ENCODE measurements at regions not wholly inside any gene's neighbourhood (a gene's known extent, or its start where the extent isn't known, plus 50 kb on each side); places are given as distances from the start of the nearest gene placed in this dataset.

GRCh38 chr11:112589155-112589554, 328.5 kb upstream of the PLET1 start:
- no peak for DNase-seq (ENCODE audit: low read depth)

- no peak for DNase-seq (ENCODE audit: low read depth)
Measured at GRCh38 chr11:112590764-112591163, 330.1 kb upstream of the PLET1 start.

DNA sequence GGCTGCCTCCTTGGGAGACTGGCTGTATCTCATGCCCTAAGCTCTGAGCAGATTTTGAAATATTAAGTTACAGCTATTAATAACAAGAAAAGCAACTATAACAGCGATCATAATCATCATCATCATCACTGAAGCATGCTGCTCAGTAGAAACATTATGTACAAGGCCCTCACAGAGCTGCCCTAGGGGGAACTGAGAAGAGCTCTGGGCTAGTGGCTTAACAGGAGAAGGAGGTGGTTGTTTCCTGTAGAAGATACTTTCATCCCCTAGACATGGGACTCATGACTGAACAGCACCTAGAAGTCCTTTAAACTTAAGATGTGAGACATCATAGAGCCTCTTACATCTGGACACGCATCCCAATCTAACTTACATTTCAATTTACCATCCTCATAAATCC, 332.8 kb upstream of the PLET1 start:
- no peak for DNase-seq (ENCODE audit: low read depth)

- DNase-seq (ENCODE audit: low read depth) = no peak
Measured at GRCh38 chr11:112596324-112596723, 335.7 kb upstream of the PLET1 start.

- no peak for DNase-seq (ENCODE audit: low read depth)
Measured at GRCh38 chr11:112597286-112597790, 336.7 kb upstream of the PLET1 start.

GRCh38 chr11:112599265-112599664, 338.6 kb upstream of the PLET1 start:
- DNase-seq (ENCODE audit: low read depth) = no peak

GRCh38 chr11:112599856-112600533, 339.3 kb upstream of the PLET1 start:
- DNase-seq (ENCODE audit: low read depth) = no peak

DNA sequence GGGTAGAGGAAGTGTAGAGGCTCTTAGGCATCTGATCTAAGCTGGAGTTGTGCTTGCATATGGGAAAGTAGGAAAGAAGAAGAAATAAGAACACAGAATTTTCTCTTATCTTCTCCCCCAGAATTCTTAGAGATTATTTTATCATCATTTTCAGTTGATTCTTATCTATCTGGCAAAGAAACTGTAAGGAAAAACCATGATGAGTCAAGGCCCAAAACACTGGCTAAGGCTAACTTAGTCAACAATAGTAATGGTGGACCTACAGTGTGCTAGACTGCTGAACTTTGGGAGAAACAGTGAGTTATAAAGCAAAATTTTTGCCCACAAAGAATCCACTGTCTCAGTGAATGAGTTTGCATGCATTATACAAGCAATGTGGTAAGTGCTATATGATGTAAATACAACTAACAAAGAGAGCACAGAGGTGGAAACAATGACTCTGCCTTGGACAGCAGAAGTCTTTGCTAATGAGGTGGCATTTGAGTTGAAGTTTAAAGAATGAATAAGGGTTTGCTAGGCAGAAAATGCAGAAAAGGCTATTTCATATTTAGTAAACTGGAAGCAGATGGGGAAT, 344.5 kb upstream of the PLET1 start:
- no peak for DNase-seq (ENCODE audit: low read depth)

GRCh38 chr11:112606656-112607055, 346.0 kb upstream of the PLET1 start:
- no peak for DNase-seq (ENCODE audit: low read depth)

DNA sequence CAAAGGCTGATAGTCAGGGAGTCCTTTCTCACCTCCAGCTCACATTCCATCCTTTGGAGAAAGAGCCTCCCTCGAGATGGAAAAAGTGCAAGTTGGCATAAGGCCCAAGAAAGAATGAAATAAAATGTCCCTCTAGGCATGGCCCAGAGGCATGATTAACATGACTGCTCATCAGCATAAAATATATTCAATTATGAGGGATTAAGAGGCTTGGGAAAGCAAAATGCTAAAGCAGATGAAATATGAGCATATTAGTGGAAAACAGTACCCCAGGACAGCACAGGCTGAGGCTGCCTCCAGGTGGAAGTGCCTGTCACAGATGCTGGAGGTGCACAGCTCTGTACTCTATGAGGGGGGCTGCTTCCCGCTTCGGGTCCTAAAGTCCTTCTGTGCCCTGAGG, 347.8 kb upstream of the PLET1 start:
- DNase-seq (ENCODE audit: low read depth) = no peak

DNA sequence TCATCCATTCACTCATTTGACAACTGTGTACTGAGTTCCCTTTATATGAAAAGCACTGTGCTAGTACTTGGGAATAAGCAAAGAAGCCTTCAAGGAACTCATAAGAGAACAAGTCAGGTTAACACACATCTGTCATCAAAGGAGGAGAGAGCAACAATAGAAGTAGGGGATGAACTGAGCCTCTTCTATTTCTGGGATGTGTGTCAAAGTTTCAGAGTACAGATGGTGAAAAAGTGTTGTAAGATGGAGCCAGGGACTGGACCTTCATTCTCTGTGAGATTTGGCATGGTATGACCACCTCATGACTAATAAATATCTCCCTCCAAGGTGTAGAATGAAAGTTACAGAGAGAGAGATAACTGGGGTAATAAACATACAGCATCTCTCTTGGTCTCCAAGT, 349.8 kb upstream of the PLET1 start:
- DNase-seq (ENCODE audit: low read depth) = no peak

- DNase-seq (ENCODE audit: low read depth) = no peak
Measured at GRCh38 chr11:112610996-112611750, 350.0 kb upstream of the NCAM1 start.

DNA sequence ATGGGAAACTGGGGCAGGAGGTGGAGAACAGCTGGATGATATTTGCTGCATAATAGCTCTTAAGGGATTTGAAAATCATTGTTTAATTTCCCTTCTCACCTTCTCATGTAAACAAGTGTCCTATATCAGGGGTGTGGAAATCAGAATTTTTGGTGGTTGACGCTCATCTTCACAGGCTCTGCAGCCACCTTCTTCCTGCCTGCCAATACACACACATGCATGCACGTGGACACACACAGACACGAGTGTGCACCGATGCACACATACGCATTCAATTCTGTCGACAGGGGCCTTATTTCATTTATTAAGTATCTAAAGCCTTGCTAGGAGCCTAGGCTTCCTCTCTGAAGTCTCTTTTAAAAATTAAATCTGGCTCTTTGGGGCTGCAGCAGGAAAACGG, 349.4 kb upstream of the NCAM1 start:
- no peak for DNase-seq (ENCODE audit: low read depth)

DNA sequence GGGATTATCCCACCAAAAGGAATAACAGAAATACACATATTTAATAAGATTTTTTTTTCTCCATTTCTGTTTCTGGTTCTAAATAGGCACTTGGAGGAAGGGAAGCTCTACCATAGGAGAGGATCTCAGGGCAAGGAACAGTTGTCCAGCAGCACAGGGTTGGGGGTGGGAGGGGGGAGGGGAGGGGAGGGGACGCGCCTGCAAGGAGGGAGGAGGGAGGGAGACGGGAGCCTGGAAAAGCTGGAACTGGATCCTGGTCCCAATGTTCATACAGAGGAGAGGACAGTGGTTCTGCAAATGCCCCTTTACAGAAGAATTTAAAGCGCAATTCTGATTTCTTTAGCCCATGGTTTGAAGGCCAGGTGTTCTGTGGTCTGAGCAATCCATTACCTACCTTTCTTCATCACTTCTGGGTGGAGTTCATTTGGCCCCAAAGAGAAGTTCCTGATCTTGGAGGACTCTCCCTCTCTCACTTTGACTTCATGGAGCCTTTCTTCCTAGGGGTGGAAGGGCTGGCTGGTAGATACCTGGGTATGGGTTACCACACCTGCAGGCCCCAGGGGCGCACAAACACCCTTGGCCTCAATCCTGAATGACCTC, 348.9 kb upstream of the NCAM1 start:
- no peak for DNase-seq (ENCODE audit: low read depth)

DNA sequence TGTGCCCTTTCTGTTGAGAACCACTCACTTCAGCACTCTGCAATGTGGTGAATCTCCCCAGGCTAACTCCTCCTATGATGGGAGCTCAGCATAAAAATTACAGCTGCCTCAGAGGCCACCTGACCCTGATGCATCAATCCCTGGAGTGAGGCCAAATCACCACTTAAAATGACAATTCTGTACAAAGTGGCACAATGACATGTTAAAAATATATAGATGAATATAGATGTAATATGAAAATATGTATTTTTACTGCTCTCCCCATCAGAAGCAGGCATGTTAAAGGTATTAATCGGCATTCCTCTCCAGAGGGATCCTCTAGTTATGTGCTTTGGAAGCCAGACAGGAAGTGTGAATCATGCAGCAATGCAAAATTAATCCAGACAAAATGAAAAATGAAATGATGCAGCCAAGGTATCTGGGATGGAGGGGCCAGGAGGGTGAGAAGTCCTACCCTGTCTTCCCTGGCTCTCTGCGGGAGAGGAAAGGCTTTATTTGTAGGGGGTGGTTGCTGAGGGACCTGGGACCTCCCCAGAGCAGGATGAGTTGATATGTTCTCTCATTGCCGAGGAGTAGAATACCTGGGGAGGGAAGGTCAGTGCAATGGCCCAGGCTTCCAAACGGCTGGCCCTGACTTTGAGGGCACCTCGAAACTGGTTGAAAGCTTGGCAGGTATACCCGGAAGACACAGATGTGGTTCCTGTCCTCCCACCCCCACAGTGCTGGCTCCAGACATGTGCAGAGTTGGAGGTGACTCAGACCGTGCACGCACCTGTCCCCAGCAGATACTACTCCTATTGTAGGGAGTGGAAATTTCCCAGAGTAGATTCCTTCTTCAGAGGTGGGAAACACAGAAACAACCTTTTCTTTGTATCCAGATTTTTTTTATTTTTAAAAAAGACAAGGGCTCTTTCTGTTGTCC, 347.9 kb upstream of the NCAM1 start:
- no peak for DNase-seq (ENCODE audit: low read depth)

GRCh38 chr11:112614605-112615004, 346.6 kb upstream of the NCAM1 start:
- no peak for DNase-seq (ENCODE audit: low read depth)

DNA sequence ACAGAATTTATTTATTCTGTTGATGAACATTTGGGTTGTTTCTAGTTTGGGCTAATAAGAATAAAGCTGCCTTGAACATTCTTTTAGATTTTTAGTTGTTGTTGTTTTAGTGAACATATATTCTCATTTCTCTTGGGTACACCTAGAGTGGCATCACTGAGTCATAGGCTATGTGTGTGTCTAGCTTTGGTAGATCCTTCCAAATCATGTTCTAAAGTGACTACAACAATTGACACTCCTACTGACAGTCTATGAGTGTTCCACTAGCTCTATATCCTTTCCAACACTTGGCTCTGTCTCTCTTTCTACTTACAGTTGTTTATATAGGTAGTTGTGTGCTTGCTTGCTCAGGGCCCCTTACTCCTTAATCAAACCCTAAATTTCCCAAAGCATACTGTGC, 346.0 kb upstream of the NCAM1 start:
- no peak for DNase-seq (ENCODE audit: low read depth)

GRCh38 chr11:112615891-112616290, 345.3 kb upstream of the NCAM1 start:
- no peak for DNase-seq (ENCODE audit: low read depth)

DNA sequence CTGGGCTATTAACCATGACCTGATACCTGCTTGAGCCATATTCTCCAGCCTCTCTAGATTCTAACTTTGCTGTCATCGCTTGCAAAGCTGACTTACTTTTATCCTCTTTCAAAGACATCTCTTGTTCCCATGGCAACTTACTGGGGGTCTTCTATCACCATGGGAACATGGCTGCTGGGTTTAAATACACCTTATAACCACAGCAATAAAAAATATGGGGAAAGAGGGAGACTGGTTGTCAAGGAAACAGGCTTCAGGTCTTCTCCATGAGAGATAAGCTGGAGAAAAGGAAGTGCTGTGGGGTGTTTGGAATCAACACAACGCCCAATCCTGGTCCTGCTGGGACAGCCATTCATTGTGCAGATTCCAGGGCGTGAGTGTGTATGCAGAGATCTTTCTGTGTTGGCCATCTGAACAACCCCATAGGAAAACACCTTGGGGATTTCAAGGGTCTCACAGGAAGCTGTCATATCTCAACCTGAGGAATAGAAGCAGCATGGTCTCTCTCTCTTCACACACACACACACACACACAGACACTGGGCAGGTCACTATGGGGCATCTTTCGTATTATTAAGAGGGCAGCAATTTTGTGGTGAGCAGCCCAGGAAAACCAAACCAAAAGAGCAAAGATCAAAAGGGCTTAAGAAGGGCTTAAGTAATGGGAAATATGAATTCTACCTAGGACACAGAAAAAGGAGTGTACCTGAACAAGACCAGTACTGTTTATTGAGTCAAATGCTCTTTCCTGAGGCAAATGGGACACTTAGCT, 344.7 kb upstream of the NCAM1 start:
- no peak for DNase-seq (ENCODE audit: low read depth)

DNA sequence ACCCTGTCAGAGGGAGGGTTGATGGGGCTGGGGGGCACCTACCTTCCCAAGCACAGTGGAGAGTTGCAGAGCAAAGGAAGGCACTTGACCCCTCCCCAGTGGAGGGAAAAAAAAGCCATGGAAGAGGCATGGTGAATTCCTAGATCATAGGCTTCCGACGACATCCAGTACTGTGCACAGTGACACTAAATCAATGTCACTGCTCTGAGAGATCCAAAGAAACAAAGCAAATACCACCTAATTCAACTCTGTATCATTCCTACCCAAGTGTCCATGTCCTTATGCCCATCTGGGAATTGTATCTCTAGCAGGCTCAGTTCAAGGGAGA, 344.2 kb upstream of the NCAM1 start:
- DNase-seq (ENCODE audit: low read depth) = no peak

Data from CMK (cell line).